AG08396 (cell line): ENCODE measurements at regions not wholly inside any gene's neighbourhood (a gene's known extent, or its start where the extent isn't known, plus 50 kb on each side); places are given as distances from the start of the nearest gene placed in this dataset.
"Not testable (repeated sequence)": the region's sequence is repeated elsewhere in the genome, so short reads cannot be mapped to it uniquely, and the experiment has no call there.

ENCODE experiments used
- DNase-seq: peaks from one replicate; pipeline ENCODE4 v3.0.0; 2012; ENCODE audit warnings: low spot score, mixed read lengths

GRCh38 chr4:184335520-184335919 is 117.8 kb upstream of the ENPP6 start:
- no peak for DNase-seq

- DNase-seq, result not testable (repeated sequence)
Measured at GRCh38 chr4:184333446-184333845, 115.8 kb upstream of the ENPP6 start.

GRCh38 chr4:184331268-184331995 is 113.8 kb upstream of the ENPP6 start:
- DNase-seq, result no peak

- DNase-seq, result not testable (repeated sequence)
Measured at GRCh38 chr4:184330517-184331094, 112.9 kb upstream of the ENPP6 start.

GRCh38 chr4:184329659-184330400 is 112.2 kb upstream of the ENPP6 start:
- no peak for DNase-seq

- no peak for DNase-seq
Measured at GRCh38 chr4:184329235-184329634, 111.6 kb upstream of the ENPP6 start.

- DNase-seq, result no peak
Measured at GRCh38 chr4:184328022-184328736, 110.5 kb upstream of the ENPP6 start.

GRCh38 chr4:184324939-184325477 is 107.3 kb upstream of the ENPP6 start:
- no peak for DNase-seq

- no peak for DNase-seq
Measured at GRCh38 chr4:184322328-184323025, 104.8 kb upstream of the ENPP6 start.

GRCh38 chr4:184320631-184321030 is 103.0 kb upstream of the ENPP6 start:
- no peak for DNase-seq

- no peak for DNase-seq
Measured at GRCh38 chr4:184318852-184319251, 101.2 kb upstream of the ENPP6 start.

- no peak for DNase-seq
Measured at GRCh38 chr4:184317234-184317918, 99.7 kb upstream of the ENPP6 start.

- no peak for DNase-seq
Measured at GRCh38 chr4:184316821-184317220, 99.1 kb upstream of the ENPP6 start.

GRCh38 chr4:184315675-184316359 is 98.1 kb upstream of the ENPP6 start:
- no peak for DNase-seq

GRCh38 chr4:184313702-184314659 is 96.3 kb upstream of the ENPP6 start:
- no peak for DNase-seq

- no peak for DNase-seq
Measured at GRCh38 chr4:184313058-184313581, 95.4 kb upstream of the ENPP6 start.

GRCh38 chr4:184312126-184312525 is 94.5 kb upstream of the ENPP6 start:
- no peak for DNase-seq

GRCh38 chr4:184310881-184311709 is 93.4 kb upstream of the ENPP6 start:
- DNase-seq, result no peak
